ENCODE measurements at regions not wholly inside any gene's neighbourhood (a gene's known extent, or its start where the extent isn't known, plus 50 kb on each side); places are given as distances from the start of the nearest gene placed in this dataset.

- no peak overlapping the region for H4K5ac ChIP-seq (ENCODE audit: insufficient read length, low read depth, low read length)
- FAIRE-seq = no peak
- H3K4me1 ChIP-seq (replicated peaks in 1 of 4; ENCODE audit: control insufficient read depth in 3 of 4, insufficient read depth in 4 of 4, low read length in 3 of 4) = peaks cover 3 to 34% (median 32%) of the 10 kb centered on the region in 4 experiments; a peak in 6 of 7 replicates
- peaks cover 4 to 6% of the 10 kb centered on the region in 2 experiments for H4K20me1 ChIP-seq (replicated peaks in 1 of 2; ENCODE audit: control insufficient read depth in 1 of 2, insufficient read depth in 2 of 2, low read length in 2 of 2)
- H3K4me3 ChIP-seq (ENCODE audit: extremely low read depth in 1 of 4, insufficient read depth in 2 of 4, low read depth in 3 of 4, low read length in 4 of 4) = no peak overlapping the region
- WGBS, 2 experiments (ENCODE audit: extremely low coverage in 1 of 2, insufficient coverage in 1 of 2, insufficient read length in 1 of 2, insufficient replicate concordance in 2 of 2, low coverage in 1 of 2, low lambda C conversion rate in 2 of 2, missing lambda C conversion rate in 1 of 2) = 76% methylated on average over 5 of the region's 5 CpGs; no CpG with 5 or more reads in 1 of the 2 experiments
- H3K79me1 ChIP-seq (ENCODE audit: low read depth, low read length) = peaks cover 11% of the 10 kb centered on the region
- no peak overlapping the region for H4K8ac ChIP-seq (ENCODE audit: extremely low read depth, insufficient read depth, low read length)
- no peak overlapping the region for H4K91ac ChIP-seq (replicated peaks; ENCODE audit: insufficient read length, low read length)
- H3K36me3 ChIP-seq (ENCODE audit: control insufficient read depth in 2 of 4, insufficient read depth in 4 of 4, low read length in 3 of 4) = no peaks in the 10 kb centered on the region
- no peaks in the 10 kb centered on the region for H3K9me3 ChIP-seq (ENCODE audit: insufficient read depth in 2 of 2, low read depth in 1 of 2, low read length in 1 of 2)
- no peak overlapping the region for H3K56ac ChIP-seq (replicated peaks; ENCODE audit: insufficient read length, low read depth, low read length)
- no peak overlapping the region for H3K14ac ChIP-seq (ENCODE audit: insufficient read length)
- H2AK5ac ChIP-seq (ENCODE audit: low read depth, low read length) = no peak overlapping the region
- H3K23me2 ChIP-seq (ENCODE audit: low read depth, low read length) = no peaks in the 10 kb centered on the region
- H3K23ac ChIP-seq (ENCODE audit: insufficient read length) = no peak overlapping the region
- H3K79me2 ChIP-seq (ENCODE audit: control insufficient read depth in 1 of 2, insufficient read depth in 2 of 2, low read length in 2 of 2) = peaks cover 3 to 81% of the 10 kb centered on the region in 2 experiments
- no peak overlapping the region for H2BK12ac ChIP-seq (ENCODE audit: low read depth, low read length)
- H3K18ac ChIP-seq (ENCODE audit: extremely low read depth, low read length) = no peak overlapping the region
- H2BK20ac ChIP-seq (ENCODE audit: low read length) = no peak overlapping the region
- CTCF ChIA-PET (ENCODE audit: partially characterized antibody) = interaction anchor here (0.7 to 2.3 kb wide), 4 partner anchors 12 to 163 kb away, joined by 3 to 8 read pairs (median 4); no protein-coding TSS in a partner anchor
- no peak overlapping the region for H2BK5ac ChIP-seq (ENCODE audit: low read depth, low read length)
- H3K4ac ChIP-seq (replicated peaks; ENCODE audit: insufficient read length, low read depth, low read length) = no peak overlapping the region
- no peaks in the 10 kb centered on the region for H3K27me3 ChIP-seq (replicated peaks in 1 of 4; ENCODE audit: control insufficient read depth in 3 of 4, extremely low read depth in 1 of 4, insufficient read depth in 3 of 4, low read length in 3 of 4)
- no peak overlapping the region for H2AFZ ChIP-seq (ENCODE audit: low read length)
- H3K9ac ChIP-seq (replicated peaks in 1 of 4; ENCODE audit: extremely low read depth in 1 of 4, low read depth in 3 of 4, low read length in 3 of 4) = no peak overlapping the region
- H2BK120ac ChIP-seq (replicated peaks; ENCODE audit: low read depth, low read length) = no peak overlapping the region
- H2BK15ac ChIP-seq (ENCODE audit: low read length) = no peak overlapping the region
- no peak overlapping the region for H3K27ac ChIP-seq (ENCODE audit: low read depth, low read length)
- POLR2A ChIA-PET (ENCODE audit: partially characterized antibody) = interaction anchor here (1.2 kb wide), 1 partner anchor 17 kb away, joined by 3 read pairs; no protein-coding TSS in a partner anchor
- no peak for DNase-seq (ENCODE audit: low read depth in 1 of 2, low spot score in 2 of 2)
- no peak overlapping the region for H3K4me2 ChIP-seq (ENCODE audit: insufficient read depth in 1 of 2, low read depth in 2 of 2, low read length in 2 of 2)
- TF ChIP-seq EP300 (IDR thresholded peaks at IDR 0.05; ENCODE audit: borderline replicate concordance in 1 of 2, low read depth in 2 of 2, low read length in 2 of 2) (no peak), EGR1 (IDR thresholded peaks at IDR 0.05; ENCODE audit: borderline replicate concordance, low read depth, low read length) (no peak), POLR2AphosphoS5 (IDR thresholded peaks at IDR 0.05; ENCODE audit: low read depth, low read length) (no peak), NANOG (IDR thresholded peaks at IDR 0.05; ENCODE audit: insufficient read depth, low read depth, low read length, poor library complexity, severe bottlenecking) (no peak), SUZ12 (IDR thresholded peaks at IDR 0.05; ENCODE audit: low read length) (no peak), CTCF (IDR thresholded peaks at IDR 0.05; ENCODE audit: control extremely low read depth in 1 of 3, insufficient read depth in 1 of 3, low read depth in 1 of 3, low read length in 3 of 3) (no peak), HDAC6 (IDR thresholded peaks at IDR 0.05; ENCODE audit: low read depth, low read length) (no peak), NRF1 (IDR thresholded peaks at IDR 0.05; ENCODE audit: low read depth, low read length) (no peak), MAFK (IDR thresholded peaks at IDR 0.05; ENCODE audit: low read depth, low read length) (no peak), SIN3A (conservative IDR thresholded peaks at IDR 0.05 in 1 of 2, IDR thresholded peaks at IDR 0.05 in 1 of 2; ENCODE audit: low read depth in 1 of 2, low read length in 2 of 2) (no peak)
Observed at GRCh38 chr2:134137182-134137611, 116.7 kb upstream of the MGAT5 start.

Data from H1 (cell line).